GM12878 (cell line): ENCODE measurements at regions not wholly inside any gene's neighbourhood (a gene's known extent, or its start where the extent isn't known, plus 50 kb on each side); places are given as distances from the start of the nearest gene placed in this dataset.

Source experiments
- ATAC-seq: fragments of 200-7000 bp; cut with Tn5 transposase; 3 replicates; pipeline ENCODE4 v1.9.1; 2020; ENCODE audit warnings: mild to moderate bottlenecking, moderate library complexity
- BruUV-seq: library from RNA; stranded (reverse); fragments of 400-500 nt; replicated peaks from 2 replicates; lab custom pipeline; 2021; lab: Mats Ljungman, UMichigan
- CTCF ChIA-PET: fragments of 300-600 bp; sonication (Branson Sonifier 250); formaldehyde crosslinking; extraction: SDS; loops from one replicate; lab custom pipeline; 2021; ENCODE audit warnings: inconsistent platforms; lab: Yijun Ruan, JAX
- POLR2A ChIA-PET: fragments of 350-600 bp; formaldehyde crosslinking; extraction: SDS; loops from one replicate; lab custom pipeline; 2021; ENCODE audit warnings: inconsistent platforms; lab: Charles Lee
- RAD21 ChIA-PET: fragments of 300-600 bp; sonication (Branson Sonifier 250); formaldehyde crosslinking; loops from one replicate; lab custom pipeline; 2023; ENCODE audit warnings: antibody characterized with exemption; ENCODE audit not compliant: unreplicated experiment; lab: Charles Lee
- SMC1A ChIA-PET: fragments of 300-600 bp; sonication (Branson Sonifier 250); formaldehyde crosslinking; loops from one replicate; lab custom pipeline; 2023; ENCODE audit not compliant: unreplicated experiment, uncharacterized antibody; lab: Charles Lee
- DNase-seq: peaks from one replicate; pipeline ENCODE4 v3.0.0-alpha.2; 2011; ENCODE audit warnings: low read depth, low spot score
- FAIRE-seq: peaks from 3 replicates; lab custom pipeline; 2011; peaks lifted over from hg19 to GRCh38; lab: Jason Lieb, UNC
- H2AFZ ChIP-seq: 2 replicates; pipeline ENCODE4 v1.6.0; 2011; ENCODE audit warnings: low read depth, low read length, control low read depth; ENCODE audit not compliant: control insufficient read depth
- H3K27ac ChIP-seq: 2 replicates; pipeline ENCODE4 v1.5.1; 2011; ENCODE audit warnings: control low read depth; ENCODE audit not compliant: control insufficient read depth, insufficient read depth
- H3K27me3 ChIP-seq, 2 experiments: replicated peaks in 1 of 2; 2 replicates each; pipeline versions ENCODE4 v1.6.0 to v1.6.1; 2011; ENCODE audit warnings: low read length in 1 of 2; ENCODE audit not compliant: control insufficient read depth in 2 of 2, insufficient read depth in 2 of 2
- H3K36me3 ChIP-seq, 2 experiments: 2 replicates each; pipeline ENCODE4 v1.5.1; 2011; ENCODE audit warnings: low read length in 1 of 2; ENCODE audit not compliant: control insufficient read depth in 2 of 2, insufficient read depth in 2 of 2
- H3K4me1 ChIP-seq: 2 replicates; pipeline ENCODE4 v1.6.1; 2011; ENCODE audit warnings: mild to moderate bottlenecking, low read length, moderate library complexity, mixed read lengths; ENCODE audit not compliant: control insufficient read depth, insufficient read depth
- H3K4me2 ChIP-seq: 2 replicates; pipeline ENCODE4 v1.6.0; 2011; ENCODE audit warnings: control low read depth; ENCODE audit not compliant: control insufficient read depth, insufficient read depth
- H3K4me3 ChIP-seq: fragments of 200-600 bp; sonication (generic); 2 replicates; pipeline ENCODE4 v1.5.1; 2016
- H3K79me2 ChIP-seq: 2 replicates; pipeline ENCODE4 v1.6.0; 2011; ENCODE audit warnings: low read length; ENCODE audit not compliant: control insufficient read depth, insufficient read depth
- H3K9ac ChIP-seq: 2 replicates; pipeline ENCODE4 v1.8.0; 2011; ENCODE audit warnings: low read length, control low read depth, mixed read lengths; ENCODE audit not compliant: control insufficient read depth, insufficient read depth
- H3K9me3 ChIP-seq: replicated peaks from 3 replicates; pipeline ENCODE4 v1.5.1; 2011; ENCODE audit warnings: mild to moderate bottlenecking, low read length; ENCODE audit not compliant: control insufficient read depth, insufficient read depth
- H4K20me1 ChIP-seq: 2 replicates; pipeline ENCODE4 v1.6.0; 2011; ENCODE audit not compliant: control insufficient read depth, insufficient read depth
- ASH2L ChIP-seq: fragments of 300-600, 200-600 bp; sonication (generic); IDR thresholded peaks from 2 replicates; pipeline ENCODE4 v1.6.1; 2017; ENCODE audit warnings: low read depth, mild to moderate bottlenecking, borderline replicate concordance
- MEF2A ChIP-seq: IDR thresholded peaks from 2 replicates; pipeline ENCODE4 v1.6.1; 2011; ENCODE audit warnings: low read depth, mild to moderate bottlenecking, low read length, moderate library complexity; ENCODE audit not compliant: insufficient read depth
- PML ChIP-seq: IDR thresholded peaks from 2 replicates; pipeline ENCODE4 v1.6.1; 2012; ENCODE audit warnings: low read length, inconsistent platforms
- POLR2A ChIP-seq: IDR thresholded peaks from 2 replicates; pipeline ENCODE4 v1.6.1; 2011; ENCODE audit warnings: low read depth, mild to moderate bottlenecking, low read length
- RCOR1 ChIP-seq: conservative IDR thresholded peaks from 2 replicates; pipeline ENCODE4 v1.6.1; 2012; ENCODE audit warnings: low read depth, low read length, improper control_type of control experiment
- SMARCA5 ChIP-seq: fragments of 450-650 bp; IDR thresholded peaks from 2 replicates; pipeline ENCODE4 v1.6.1; 2017; ENCODE audit warnings: mild to moderate bottlenecking
- WGBS: methylation state at CpG from one replicate; pipeline ENCODE4 v1.1.6; 2016; ENCODE audit warnings: low lambda C conversion rate; ENCODE audit not compliant: insufficient replicate concordance, insufficient coverage; ENCODE audit errors: missing lambda C conversion rate; 5-methylcytosine and 5-hydroxymethylcytosine counted together
- in situ Hi-C: fragments of 300-500 bp; cut with MboI; formaldehyde crosslinking; loops from 9 replicates; pipeline ENCODE4 v1.14.3; 2018; ENCODE audit warnings: mixed read lengths
- intact Hi-C: fragments of 100-400 bp; cut with micrococcal nuclease; formaldehyde crosslinking; loops from one replicate; pipeline ENCODE4 v1.14.2; 2022; ENCODE audit not compliant: unreplicated experiment
- TF ChIP-seq, protein P1 (sequence below): fragments of 450-650 bp; IDR thresholded peaks from 2 replicates; pipeline ENCODE4 v1.6.1; 2018; ENCODE audit warnings: borderline replicate concordance, mild to moderate bottlenecking; ENCODE audit not compliant: partially characterized antibody
- TF ChIP-seq, protein P2 (sequence below): fragments of 450-650 bp; IDR thresholded peaks from 2 replicates; pipeline ENCODE4 v1.6.1; 2018; ENCODE audit warnings: mild to moderate bottlenecking, low read depth, moderate library complexity; ENCODE audit not compliant: partially characterized antibody
- TF ChIP-seq, protein P3 (sequence below): fragments of 150-350 bp; IDR thresholded peaks from 2 replicates; pipeline ENCODE4 v1.6.1; 2016; ENCODE audit warnings: low read depth, low read length
- TF ChIP-seq, protein P4 (sequence below): fragments of 450-650 bp; IDR thresholded peaks from 2 replicates; pipeline ENCODE4 v1.6.1; 2017; ENCODE audit warnings: low read depth, mild to moderate bottlenecking, moderate library complexity

DNA sequence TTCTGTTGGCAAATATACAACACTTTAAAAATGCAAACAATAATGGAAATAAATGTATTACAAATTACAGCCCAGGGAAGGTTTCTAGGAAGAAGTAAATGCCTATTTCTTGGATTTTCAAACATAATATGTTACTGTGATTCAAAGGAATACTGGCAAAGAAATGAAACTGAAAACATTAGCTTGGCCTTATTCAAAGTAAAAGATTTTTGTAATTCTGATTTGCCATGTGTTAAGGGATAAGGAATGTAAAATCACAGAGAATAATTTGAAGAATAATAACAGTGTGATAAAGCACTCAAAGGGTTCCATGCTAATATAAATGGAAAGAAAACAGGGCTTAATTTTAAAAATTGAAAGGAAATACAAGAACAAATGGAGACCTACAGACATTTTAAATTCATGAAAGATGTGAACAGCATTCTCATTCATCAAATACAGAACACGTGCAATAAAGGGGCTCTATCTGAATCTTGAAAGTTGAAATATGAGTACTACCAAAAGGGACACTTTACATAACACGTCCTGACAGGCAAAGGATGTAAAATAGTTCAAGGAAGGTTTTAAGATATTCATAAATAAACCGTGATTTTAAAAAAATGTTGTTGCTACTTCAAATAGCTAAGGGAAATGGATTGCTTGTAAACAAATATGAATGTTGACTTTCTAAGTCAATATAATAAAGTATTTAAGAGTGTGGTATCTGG lies 138.1 kb downstream of the RFPL4B start:
- DNase-seq (no peak), FAIRE-seq (no peak), ATAC-seq (no peak)
- no peak overlapping the region for H3K4me3 ChIP-seq
- ChIA-PET POLR2A (no interaction called here), RAD21 (no interaction called here), CTCF (interaction anchor here (0.8 kb wide), 1 partner anchor 9 kb away, joined by 3 read pairs; no protein-coding TSS in a partner anchor), SMC1A (interaction anchor here (1.1 kb wide), 1 partner anchor 29 kb away, joined by 3 read pairs; no protein-coding TSS in a partner anchor)
- WGBS: 0% methylated on average over 3 of the region's 3 CpGs
- H3K4me1 ChIP-seq: no peaks in the 10 kb centered on the region
- no peaks in the 10 kb centered on the region for H3K79me2 ChIP-seq
- no peak overlapping the region for H3K9ac ChIP-seq
- no peaks in the 10 kb centered on the region for H3K36me3 ChIP-seq
- H2AFZ ChIP-seq: no peak overlapping the region
- no peaks in the 10 kb centered on the region for H4K20me1 ChIP-seq
- no peak overlapping the region for H3K27ac ChIP-seq
- intact Hi-C loops: no loop called here
- in situ Hi-C loops: no loop called here
- H3K27me3 ChIP-seq: no peaks in the 10 kb centered on the region
- BruUV-seq: no TSS peak
- no peak overlapping the region for H3K4me2 ChIP-seq
- H3K9me3 ChIP-seq: no peaks in the 10 kb centered on the region
- TF ChIP-seq, protein P1, sequence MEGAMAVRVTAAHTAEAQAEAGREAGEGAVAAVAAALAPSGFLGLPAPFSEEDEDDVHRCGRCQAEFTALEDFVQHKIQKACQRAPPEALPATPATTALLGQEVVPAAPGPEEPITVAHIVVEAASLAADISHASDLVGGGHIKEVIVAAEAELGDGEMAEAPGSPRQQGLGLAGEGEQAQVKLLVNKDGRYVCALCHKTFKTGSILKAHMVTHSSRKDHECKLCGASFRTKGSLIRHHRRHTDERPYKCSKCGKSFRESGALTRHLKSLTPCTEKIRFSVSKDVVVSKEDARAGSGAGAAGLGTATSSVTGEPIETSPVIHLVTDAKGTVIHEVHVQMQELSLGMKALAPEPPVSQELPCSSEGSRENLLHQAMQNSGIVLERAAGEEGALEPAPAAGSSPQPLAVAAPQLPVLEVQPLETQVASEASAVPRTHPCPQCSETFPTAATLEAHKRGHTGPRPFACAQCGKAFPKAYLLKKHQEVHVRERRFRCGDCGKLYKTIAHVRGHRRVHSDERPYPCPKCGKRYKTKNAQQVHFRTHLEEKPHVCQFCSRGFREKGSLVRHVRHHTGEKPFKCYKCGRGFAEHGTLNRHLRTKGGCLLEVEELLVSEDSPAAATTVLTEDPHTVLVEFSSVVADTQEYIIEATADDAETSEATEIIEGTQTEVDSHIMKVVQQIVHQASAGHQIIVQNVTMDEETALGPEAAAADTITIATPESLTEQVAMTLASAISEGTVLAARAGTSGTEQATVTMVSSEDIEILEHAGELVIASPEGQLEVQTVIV: no peak
- TF ChIP-seq, protein P2, sequence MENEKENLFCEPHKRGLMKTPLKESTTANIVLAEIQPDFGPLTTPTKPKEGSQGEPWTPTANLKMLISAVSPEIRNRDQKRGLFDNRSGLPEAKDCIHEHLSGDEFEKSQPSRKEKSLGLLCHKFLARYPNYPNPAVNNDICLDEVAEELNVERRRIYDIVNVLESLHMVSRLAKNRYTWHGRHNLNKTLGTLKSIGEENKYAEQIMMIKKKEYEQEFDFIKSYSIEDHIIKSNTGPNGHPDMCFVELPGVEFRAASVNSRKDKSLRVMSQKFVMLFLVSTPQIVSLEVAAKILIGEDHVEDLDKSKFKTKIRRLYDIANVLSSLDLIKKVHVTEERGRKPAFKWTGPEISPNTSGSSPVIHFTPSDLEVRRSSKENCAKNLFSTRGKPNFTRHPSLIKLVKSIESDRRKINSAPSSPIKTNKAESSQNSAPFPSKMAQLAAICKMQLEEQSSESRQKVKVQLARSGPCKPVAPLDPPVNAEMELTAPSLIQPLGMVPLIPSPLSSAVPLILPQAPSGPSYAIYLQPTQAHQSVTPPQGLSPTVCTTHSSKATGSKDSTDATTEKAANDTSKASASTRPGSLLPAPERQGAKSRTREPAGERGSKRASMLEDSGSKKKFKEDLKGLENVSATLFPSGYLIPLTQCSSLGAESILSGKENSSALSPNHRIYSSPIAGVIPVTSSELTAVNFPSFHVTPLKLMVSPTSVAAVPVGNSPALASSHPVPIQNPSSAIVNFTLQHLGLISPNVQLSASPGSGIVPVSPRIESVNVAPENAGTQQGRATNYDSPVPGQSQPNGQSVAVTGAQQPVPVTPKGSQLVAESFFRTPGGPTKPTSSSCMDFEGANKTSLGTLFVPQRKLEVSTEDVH: no peak
- no peak for TF ChIP-seq PML
- TF ChIP-seq SMARCA5: no peak
- no peak for TF ChIP-seq POLR2A
- TF ChIP-seq, protein P3, sequence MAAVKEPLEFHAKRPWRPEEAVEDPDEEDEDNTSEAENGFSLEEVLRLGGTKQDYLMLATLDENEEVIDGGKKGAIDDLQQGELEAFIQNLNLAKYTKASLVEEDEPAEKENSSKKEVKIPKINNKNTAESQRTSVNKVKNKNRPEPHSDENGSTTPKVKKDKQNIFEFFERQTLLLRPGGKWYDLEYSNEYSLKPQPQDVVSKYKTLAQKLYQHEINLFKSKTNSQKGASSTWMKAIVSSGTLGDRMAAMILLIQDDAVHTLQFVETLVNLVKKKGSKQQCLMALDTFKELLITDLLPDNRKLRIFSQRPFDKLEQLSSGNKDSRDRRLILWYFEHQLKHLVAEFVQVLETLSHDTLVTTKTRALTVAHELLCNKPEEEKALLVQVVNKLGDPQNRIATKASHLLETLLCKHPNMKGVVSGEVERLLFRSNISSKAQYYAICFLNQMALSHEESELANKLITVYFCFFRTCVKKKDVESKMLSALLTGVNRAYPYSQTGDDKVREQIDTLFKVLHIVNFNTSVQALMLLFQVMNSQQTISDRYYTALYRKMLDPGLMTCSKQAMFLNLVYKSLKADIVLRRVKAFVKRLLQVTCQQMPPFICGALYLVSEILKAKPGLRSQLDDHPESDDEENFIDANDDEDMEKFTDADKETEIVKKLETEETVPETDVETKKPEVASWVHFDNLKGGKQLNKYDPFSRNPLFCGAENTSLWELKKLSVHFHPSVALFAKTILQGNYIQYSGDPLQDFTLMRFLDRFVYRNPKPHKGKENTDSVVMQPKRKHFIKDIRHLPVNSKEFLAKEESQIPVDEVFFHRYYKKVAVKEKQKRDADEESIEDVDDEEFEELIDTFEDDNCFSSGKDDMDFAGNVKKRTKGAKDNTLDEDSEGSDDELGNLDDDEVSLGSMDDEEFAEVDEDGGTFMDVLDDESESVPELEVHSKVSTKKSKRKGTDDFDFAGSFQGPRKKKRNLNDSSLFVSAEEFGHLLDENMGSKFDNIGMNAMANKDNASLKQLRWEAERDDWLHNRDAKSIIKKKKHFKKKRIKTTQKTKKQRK: no peak
- TF ChIP-seq, protein P4, sequence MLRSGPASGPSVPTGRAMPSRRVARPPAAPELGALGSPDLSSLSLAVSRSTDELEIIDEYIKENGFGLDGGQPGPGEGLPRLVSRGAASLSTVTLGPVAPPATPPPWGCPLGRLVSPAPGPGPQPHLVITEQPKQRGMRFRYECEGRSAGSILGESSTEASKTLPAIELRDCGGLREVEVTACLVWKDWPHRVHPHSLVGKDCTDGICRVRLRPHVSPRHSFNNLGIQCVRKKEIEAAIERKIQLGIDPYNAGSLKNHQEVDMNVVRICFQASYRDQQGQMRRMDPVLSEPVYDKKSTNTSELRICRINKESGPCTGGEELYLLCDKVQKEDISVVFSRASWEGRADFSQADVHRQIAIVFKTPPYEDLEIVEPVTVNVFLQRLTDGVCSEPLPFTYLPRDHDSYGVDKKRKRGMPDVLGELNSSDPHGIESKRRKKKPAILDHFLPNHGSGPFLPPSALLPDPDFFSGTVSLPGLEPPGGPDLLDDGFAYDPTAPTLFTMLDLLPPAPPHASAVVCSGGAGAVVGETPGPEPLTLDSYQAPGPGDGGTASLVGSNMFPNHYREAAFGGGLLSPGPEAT: no peak
- no peak for TF ChIP-seq RCOR1
- TF ChIP-seq ASH2L: no peak
- TF ChIP-seq MEF2A: no peak
